RWPE1 (cell line): ENCODE measurements at regions not wholly inside any gene's neighbourhood (a gene's known extent, or its start where the extent isn't known, plus 50 kb on each side); places are given as distances from the start of the nearest gene placed in this dataset.

Experiments used
- CTCF ChIA-PET: fragments of 350-600 bp; sonication (Branson Sonifier 250); formaldehyde crosslinking; extraction: SDS; loops from one replicate; lab custom pipeline; 2021; lab: Yijun Ruan, JAX
- POLR2A ChIA-PET: fragments of 400-600 bp; formaldehyde crosslinking; extraction: SDS; loops from one replicate; lab custom pipeline; 2020; ENCODE audit warnings: antibody characterized with exemption; ENCODE audit not compliant: low non-redundant PET; lab: Yijun Ruan, JAX
- DNase-seq: peaks from one replicate; pipeline ENCODE4 v3.0.0; 2012; ENCODE audit warnings: low spot score
- H3K27ac ChIP-seq: fragments of 450-650 bp; 2 replicates; pipeline ENCODE4 v1.5.1; 2017
- CTCF ChIP-seq: fragments of 450-650 bp; conservative IDR thresholded peaks from 2 replicates; pipeline ENCODE4 v1.5.1; 2017; ENCODE audit warnings: low read depth, mild to moderate bottlenecking

DNA sequence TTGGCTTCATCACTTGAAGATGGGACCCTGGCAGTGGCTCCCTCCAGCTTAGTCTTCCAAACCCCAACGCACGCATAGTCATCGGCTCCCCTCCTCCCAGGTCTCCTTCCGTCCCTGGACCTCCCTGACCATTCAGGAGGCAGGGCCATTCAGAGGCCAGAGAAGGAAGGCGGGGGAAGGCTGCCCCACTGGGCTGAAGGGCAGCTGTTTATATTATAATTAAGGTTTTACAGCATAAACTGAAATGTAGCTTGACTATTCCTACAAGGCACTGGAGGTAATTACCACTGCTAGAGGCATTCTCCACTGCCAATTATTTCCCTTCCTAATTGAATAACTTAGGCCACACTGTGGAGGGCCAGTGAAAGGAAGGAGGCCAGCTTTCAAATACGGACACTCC, 170.6 kb upstream of the PROX1 start:
- CTCF ChIA-PET = no interaction called here
- no peak for TF ChIP-seq CTCF
- POLR2A ChIA-PET = no interaction called here
- DNase-seq = no peak
- no peak overlapping the region for H3K27ac ChIP-seq

GRCh38 chr1:213820362-213821149, 167.2 kb upstream of the PROX1 start:
- DNase-seq = no peak
- CTCF ChIA-PET = no interaction called here
- H3K27ac ChIP-seq = no peak overlapping the region
- POLR2A ChIA-PET = no interaction called here
- no peak for TF ChIP-seq CTCF

- DNase-seq = no peak
- ChIA-PET POLR2A (no interaction called here), CTCF (no interaction called here)
- no peak for TF ChIP-seq CTCF
- no peak overlapping the region for H3K27ac ChIP-seq
These were observed 166.4 kb upstream of the PROX1 start for GRCh38 chr1:213821175-213821942.

GRCh38 chr1:213821943-213822334, 165.8 kb upstream of the PROX1 start:
- ChIA-PET POLR2A (no interaction called here), CTCF (interaction anchor here (0.6 kb wide), 1 partner anchor 657 kb away, joined by 3 read pairs; no protein-coding TSS in a partner anchor)
- no peak for TF ChIP-seq CTCF
- H3K27ac ChIP-seq = no peak overlapping the region
- no peak for DNase-seq

- no peak for TF ChIP-seq CTCF
- POLR2A ChIA-PET = no interaction called here
- H3K27ac ChIP-seq = no peak overlapping the region
- CTCF ChIA-PET = interaction anchor here (1.0 kb wide), 1 partner anchor 194 kb away, joined by 3 read pairs; no protein-coding TSS in a partner anchor
- no peak for DNase-seq
These were observed 160.9 kb upstream of the PROX1 start for GRCh38 chr1:213826891-213827290.

DNA sequence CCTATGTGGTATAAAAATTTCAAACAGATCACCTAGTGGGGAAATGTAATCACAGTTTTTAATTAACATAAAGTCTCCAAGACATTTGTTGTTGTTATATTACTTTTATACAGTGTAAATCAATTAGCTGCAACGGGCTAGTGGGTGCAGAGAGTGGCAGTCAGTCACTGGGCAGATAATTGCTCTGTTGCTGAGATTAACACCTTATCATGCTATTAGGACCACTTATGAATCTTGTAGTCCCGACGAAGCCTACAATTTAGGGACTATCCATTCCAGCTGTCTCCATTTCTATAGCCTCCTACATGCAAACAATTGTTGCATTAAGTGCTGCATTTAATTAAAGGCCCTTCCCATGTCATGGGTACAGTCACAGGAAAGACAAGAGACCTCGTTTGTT, 158.9 kb upstream of the PROX1 start:
- no peak for DNase-seq
- H3K27ac ChIP-seq = no peak overlapping the region
- TF ChIP-seq CTCF = no peak
- ChIA-PET POLR2A (no interaction called here), CTCF (no interaction called here)
